ENCODE measurements at regions not wholly inside any gene's neighbourhood (a gene's known extent, or its start where the extent isn't known, plus 50 kb on each side); places are given as distances from the start of the nearest gene placed in this dataset.

- TF ChIP-seq CTCF (conservative IDR thresholded peaks at IDR 0.05; ENCODE audit: low read length) (peak; percentile 44), EZH2phosphoT487 (IDR thresholded peaks at IDR 0.05; ENCODE audit: borderline replicate concordance) (no peak)
Observed at GRCh38 chr21:23725576-23725975, 1881.7 kb downstream of the MRPL39 start.

Data from Loucy (cell line).